ENCODE measurements at regions not wholly inside any gene's neighbourhood (a gene's known extent, or its start where the extent isn't known, plus 50 kb on each side); places are given as distances from the start of the nearest gene placed in this dataset.
"Not testable (repeated sequence)": the region's sequence is repeated elsewhere in the genome, so short reads cannot be mapped to it uniquely, and the experiment has no call there.

GRCh38 chr10:91003379-91003778 lies 82.5 kb upstream of the ANKRD1 start:
- not testable (repeated sequence) for DNase-seq

DNA sequence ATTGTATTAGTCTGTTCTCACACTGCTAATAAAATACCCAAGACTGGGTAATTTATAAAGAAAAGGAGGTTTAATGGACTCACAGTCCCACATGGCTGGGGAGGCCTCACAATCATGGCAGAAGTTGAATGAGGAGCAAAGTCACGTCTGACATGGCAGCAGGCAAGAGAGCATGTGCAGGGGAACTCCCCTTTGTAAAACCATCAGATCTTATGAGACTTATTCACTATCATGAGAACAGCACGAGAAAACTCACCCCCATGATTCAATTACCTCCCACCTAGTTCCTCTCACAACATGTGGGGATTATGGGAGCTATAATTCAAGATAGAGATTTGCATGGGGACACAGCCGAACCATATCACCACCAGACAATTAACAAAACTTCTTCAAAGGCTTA lies 84.4 kb upstream of the ANKRD1 start:
- DNase-seq: peak; percentile 17 to 50 (median 30)

DNA sequence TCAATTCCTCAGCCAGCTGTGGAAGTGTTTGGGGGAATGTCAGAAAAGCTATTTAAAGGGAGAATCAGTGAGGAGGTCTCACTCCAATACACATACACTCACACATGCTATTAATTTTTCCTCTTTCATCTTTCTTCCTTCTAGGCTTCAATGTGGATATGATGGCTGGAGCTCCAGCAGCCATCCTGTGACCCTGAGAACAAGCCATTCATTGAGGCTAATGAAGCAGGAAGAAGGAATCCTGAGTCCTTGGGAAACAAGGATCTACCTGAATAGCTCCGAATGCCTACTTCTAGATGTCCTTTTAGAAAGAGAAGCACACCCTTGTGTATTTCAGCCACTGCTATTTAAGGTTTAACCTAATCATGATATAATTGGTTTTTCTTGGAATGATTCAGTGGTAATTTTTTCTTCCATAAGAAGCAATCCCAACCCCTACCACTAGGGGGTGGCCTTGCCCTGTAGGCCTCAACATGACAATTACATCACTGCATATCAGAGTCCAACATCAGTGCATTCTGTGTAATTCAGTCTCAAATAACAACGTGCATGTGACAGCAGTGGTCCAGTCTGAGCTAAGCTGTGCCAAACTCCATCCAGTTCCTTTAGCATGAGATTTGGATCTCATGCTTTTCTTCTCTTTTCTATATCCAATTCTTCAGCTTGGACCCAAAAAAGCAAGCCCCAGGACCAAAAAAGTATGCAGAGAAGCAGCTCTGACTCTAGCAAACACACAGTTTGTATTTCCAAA lies 85.3 kb upstream of the ANKRD1 start:
- peak; percentile 69 to 85 (median 80) for DNase-seq

DNA sequence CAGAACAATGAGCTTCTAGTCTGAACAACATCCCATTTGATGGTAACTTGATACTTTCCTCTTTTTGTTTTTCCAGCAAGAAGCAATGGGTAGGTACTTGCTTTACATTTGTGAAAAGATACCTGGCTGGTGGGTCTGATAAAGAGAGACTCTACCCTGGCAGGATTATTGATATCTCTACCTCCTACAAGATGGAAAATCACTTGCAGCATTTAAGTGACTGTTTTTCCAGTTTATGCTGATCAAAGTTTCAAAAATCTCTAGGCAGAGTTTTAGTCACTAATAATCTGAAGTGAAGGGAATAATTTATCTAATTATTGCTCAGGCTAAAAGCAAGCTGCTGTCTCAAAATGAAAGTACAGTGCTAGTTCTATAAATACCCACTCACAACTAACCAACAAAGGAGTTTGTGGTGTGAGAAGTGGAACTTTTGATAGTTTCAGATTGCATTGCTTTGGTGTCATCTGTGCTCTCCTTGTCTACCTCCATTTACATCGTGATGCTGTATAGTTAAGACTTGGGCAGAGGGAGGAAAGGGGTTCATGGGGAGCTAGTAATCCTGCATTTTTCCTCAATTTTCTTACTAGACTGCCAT lies 86.0 kb upstream of the ANKRD1 start:
- DNase-seq: no peak

- no peak for DNase-seq
These were observed 86.8 kb upstream of the ANKRD1 start for GRCh38 chr10:91007655-91008054.

GRCh38 chr10:91009121-91009520 lies 88.2 kb upstream of the ANKRD1 start:
- DNase-seq: no peak

- peak in 1 of 4 experiments; percentile 11 for DNase-seq
These were observed 90.1 kb upstream of the ANKRD1 start for GRCh38 chr10:91010952-91011351.

DNA sequence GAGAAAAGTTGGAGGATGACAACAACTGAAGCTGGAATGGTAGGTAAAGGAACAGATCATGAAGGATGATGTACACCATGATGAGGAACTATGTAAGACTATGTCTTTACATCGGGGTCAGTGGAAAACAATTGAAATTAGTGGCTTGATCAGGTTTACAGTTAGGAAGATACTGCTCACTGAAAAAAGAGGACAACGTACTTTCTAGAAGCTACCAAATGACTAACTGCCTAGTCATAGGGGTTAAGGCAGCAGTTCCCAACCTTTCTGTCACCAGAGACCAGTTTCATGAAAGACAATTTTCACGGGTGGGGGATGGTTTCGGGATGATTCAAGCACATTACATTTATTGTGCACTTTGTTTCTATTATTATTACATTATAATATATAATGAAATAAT lies 91.6 kb upstream of the ANKRD1 start:
- DNase-seq: no peak

- no peak for DNase-seq
These were observed 93.1 kb upstream of the ANKRD1 start for GRCh38 chr10:91013985-91014384.

DNA sequence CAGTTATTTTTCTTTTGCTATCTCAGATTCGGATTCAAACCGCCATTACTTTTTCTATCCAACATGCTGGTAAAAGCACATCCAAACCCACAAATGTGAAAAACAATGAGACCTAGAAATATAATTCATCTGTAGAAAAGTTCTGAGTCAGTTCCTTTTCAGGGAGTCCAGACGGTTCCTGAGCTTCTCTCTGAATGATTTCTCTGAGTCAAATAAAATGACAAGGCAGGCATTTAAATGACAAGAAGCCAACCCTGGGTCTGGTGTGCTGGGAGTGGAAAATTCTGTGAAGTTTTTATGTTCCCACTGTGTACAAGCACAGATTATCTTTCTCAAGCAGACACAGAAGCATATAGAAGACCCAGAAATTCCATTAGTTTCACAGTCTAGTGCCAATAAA lies 96.3 kb upstream of the ANKRD1 start:
- no peak for DNase-seq

- DNase-seq: no peak
These were observed 101.0 kb upstream of the ANKRD1 start for GRCh38 chr10:91021901-91022300.

DNA sequence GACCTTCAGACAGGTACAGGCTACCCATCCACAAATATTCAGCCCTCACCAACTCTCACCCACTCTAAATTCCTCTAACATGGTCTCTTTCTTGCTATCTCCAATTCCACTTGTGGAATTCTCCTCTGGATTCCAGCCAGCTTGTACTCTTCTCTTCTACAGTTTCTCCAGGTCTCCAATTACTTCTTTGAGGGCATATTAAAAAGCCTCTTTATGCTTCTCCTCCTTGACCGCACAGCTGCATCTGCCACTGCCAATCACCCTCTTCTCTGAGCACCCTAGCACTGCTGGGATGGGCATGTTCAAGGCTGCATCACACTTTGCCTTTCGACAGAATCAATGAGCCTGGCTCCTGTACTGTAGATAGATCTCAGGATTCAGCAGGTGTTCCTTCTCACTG lies 101.5 kb upstream of the ANKRD1 start:
- DNase-seq: no peak

- DNase-seq: no peak
These were observed 102.2 kb upstream of the ANKRD1 start for GRCh38 chr10:91022924-91023699.

DNA sequence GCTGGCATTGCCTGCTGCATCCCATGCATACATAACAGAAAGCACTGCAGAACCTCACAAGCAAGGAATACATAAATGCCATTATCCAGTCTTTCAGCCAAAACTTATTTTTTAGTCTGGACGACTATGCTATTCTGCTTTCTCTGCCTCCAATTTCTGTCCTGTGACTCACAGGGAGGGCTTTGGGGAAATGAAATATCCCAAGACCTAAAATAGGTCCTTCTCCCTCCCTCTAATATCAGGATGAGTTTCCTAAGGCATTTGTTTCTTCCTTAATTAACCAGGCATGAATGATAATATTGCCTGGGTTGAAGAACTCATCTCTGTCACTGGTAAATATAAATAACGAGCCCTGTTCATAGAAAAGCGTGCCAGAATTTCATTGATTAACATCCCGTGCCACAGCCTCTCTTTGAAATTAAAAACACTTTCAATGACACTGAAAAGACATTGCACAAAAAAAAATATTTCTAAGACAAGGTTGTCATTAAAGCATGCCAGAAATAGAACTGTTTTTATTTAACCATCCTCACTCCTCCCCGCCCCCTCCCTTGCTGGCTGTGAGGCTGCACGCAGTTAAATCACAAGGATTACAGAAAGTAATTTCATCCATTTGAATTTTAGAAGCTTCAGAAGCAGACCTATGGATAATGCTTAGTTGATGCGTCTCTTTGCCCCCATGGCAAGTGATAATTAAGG lies 103.0 kb upstream of the ANKRD1 start:
- DNase-seq: no peak

- no peak for DNase-seq
These were observed 103.7 kb upstream of the ANKRD1 start for GRCh38 chr10:91024541-91024940.

DNA sequence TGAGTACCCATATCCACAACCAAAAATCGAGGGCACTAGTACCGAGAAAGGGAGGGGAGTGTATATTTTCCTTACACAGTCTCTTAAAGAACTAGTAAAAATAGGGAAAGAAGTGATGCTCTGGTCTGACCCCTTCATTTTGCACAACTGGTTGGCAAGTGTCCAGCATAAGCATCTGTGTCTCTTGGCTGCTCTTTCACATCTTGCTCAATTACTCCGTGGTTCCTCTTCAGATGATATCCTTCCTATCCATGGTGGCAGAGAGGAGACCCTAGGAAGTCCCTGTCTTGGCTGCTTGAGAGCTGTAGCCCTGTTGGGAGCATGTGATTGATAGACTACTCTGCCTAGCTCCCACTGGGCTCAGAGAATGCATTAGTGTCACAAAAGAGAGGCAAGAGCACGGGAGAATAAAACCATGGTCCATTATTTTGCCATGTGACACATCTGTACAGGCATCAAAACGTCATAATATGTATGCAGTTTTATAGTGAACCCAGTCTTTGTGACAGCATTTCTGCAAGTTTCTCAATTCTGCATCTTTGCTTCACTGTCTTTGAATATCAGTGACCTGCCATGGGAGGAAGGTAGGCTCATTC lies 111.8 kb upstream of the ANKRD1 start:
- peak; percentile 44 to 82 (median 64) for DNase-seq

- DNase-seq: no peak
These were observed 112.5 kb upstream of the ANKRD1 start for GRCh38 chr10:91033324-91033950.

GRCh38 chr10:91034042-91034441 lies 113.2 kb upstream of the ANKRD1 start:
- no peak for DNase-seq

GRCh38 chr10:91034494-91035159 lies 113.7 kb upstream of the ANKRD1 start:
- peak; percentile 69 to 83 (median 78) for DNase-seq

DNA sequence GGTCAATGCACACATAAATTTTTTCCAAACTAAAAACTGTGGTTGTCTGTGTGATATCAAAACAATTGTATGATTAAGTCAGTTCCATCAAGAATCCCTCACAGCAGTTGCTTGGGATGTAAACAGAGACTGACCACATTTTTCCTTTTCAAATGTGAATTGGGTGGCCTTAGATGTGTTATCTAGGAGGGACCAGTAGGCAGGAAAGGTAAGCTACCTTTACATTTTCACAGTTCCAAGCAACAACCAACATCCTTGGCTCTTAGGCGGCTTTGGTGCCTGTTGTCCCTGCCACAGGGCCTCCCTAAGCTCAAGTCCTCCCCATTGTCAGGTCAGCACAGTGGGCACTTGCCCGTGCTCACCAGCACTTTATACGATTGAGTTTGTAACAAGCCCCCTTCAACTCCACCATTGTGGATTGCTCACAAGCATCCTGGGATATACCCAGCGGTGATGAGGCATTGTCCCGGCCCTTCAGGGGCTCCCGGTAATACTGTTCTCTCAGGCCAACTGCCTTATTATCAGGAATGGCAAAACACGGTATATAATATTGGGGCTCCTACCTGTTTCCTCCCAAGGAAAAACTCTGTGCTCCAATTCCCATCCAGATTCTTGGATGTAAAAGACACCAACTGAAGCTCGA lies 114.9 kb upstream of the ANKRD1 start:
- no peak for DNase-seq

GRCh38 chr10:91036807-91037411 lies 116.0 kb upstream of the ANKRD1 start:
- peak in 1 of 4 experiments; percentile 10 for DNase-seq

Data from suppressor macrophage (primary cell).